IMR-90 (cell line): ENCODE measurements at regions not wholly inside any gene's neighbourhood (a gene's known extent, or its start where the extent isn't known, plus 50 kb on each side); places are given as distances from the start of the nearest gene placed in this dataset.

Experiments
- ATAC-seq: fragments of 200-7000 bp; cut with Tn5 transposase; 2 replicates; pipeline ENCODE4 v1.9.1; 2020; ENCODE audit warnings: low read depth, mild to moderate bottlenecking, moderate library complexity
- BruUV-seq: library from RNA; stranded (reverse); fragments of 400-500 nt; replicated peaks from 2 replicates; lab custom pipeline; 2021; lab: Mats Ljungman, UMichigan
- CTCF ChIA-PET: fragments of 300-600 bp; formaldehyde crosslinking; extraction: SDS; loops from one replicate; lab custom pipeline; 2021; ENCODE audit warnings: antibody characterized with exemption; lab: Yijun Ruan, JAX
- POLR2A ChIA-PET: fragments of 300-600 bp; sonication (Branson Sonifier 250); formaldehyde crosslinking; loops from one replicate; lab custom pipeline; 2022; ENCODE audit warnings: antibody characterized with exemption; ENCODE audit not compliant: unreplicated experiment; lab: Charles Lee
- DNase-seq: peaks from one replicate; pipeline ENCODE4 v3.0.0; 2013
- H2AFZ ChIP-seq: replicated peaks from 2 replicates; pipeline ENCODE3; 2013; ENCODE audit warnings: low read length, mild to moderate bottlenecking; ENCODE audit not compliant: poor library complexity
- H2AK5ac ChIP-seq: 2 replicates; pipeline ENCODE4 v1.6.1; 2013; ENCODE audit warnings: low read depth, low read length, inconsistent platforms
- H2AK9ac ChIP-seq: replicated peaks from 2 replicates; pipeline ENCODE3; 2013; ENCODE audit warnings: mild to moderate bottlenecking, low read depth, low read length, moderate library complexity; ENCODE audit not compliant: poor library complexity
- H2BK120ac ChIP-seq: 2 replicates; pipeline ENCODE4 v1.6.1; 2013; ENCODE audit warnings: low read depth, low read length, inconsistent platforms
- H2BK15ac ChIP-seq: 3 replicates; pipeline ENCODE4 v1.6.1; 2013; ENCODE audit warnings: low read depth, low read length, inconsistent platforms
- H2BK20ac ChIP-seq: 2 replicates; pipeline ENCODE4 v1.6.1; 2013; ENCODE audit warnings: low read depth, mild to moderate bottlenecking, inconsistent platforms, low read length, moderate library complexity
- H2BK5ac ChIP-seq: 2 replicates; pipeline ENCODE4 v1.6.1; 2013; ENCODE audit warnings: mild to moderate bottlenecking, low read depth, low read length, inconsistent platforms; ENCODE audit not compliant: poor library complexity, severe bottlenecking
- H3K14ac ChIP-seq: replicated peaks from 2 replicates; pipeline ENCODE4 v1.6.1; 2013; ENCODE audit warnings: low read depth, low read length, inconsistent platforms
- H3K18ac ChIP-seq: 2 replicates; pipeline ENCODE4 v1.6.1; 2013; ENCODE audit warnings: low read depth, low read length, control low read depth
- H3K23ac ChIP-seq: 2 replicates; pipeline ENCODE4 v1.6.1; 2013; ENCODE audit warnings: low read depth, low read length, inconsistent platforms
- H3K27ac ChIP-seq: 2 replicates; pipeline ENCODE4 v1.5.1; 2013; ENCODE audit warnings: mild to moderate bottlenecking, control low read depth, low read length; ENCODE audit not compliant: insufficient read depth
- H3K27me3 ChIP-seq: 2 replicates; pipeline ENCODE4 v1.6.1; 2013; ENCODE audit warnings: low read length; ENCODE audit not compliant: control insufficient read depth, insufficient read depth
- H3K36me3 ChIP-seq: 2 replicates; pipeline ENCODE4 v1.6.1; 2013; ENCODE audit warnings: low read length, mixed read lengths; ENCODE audit not compliant: control insufficient read depth, insufficient read depth
- H3K4ac ChIP-seq: 2 replicates; pipeline ENCODE4 v1.6.1; 2013; ENCODE audit warnings: low read depth, low read length, inconsistent platforms
- H3K4me1 ChIP-seq: 2 replicates; pipeline ENCODE4 v1.6.1; 2013; ENCODE audit warnings: low read length, mixed read lengths; ENCODE audit not compliant: control insufficient read depth, insufficient read depth
- H3K4me2 ChIP-seq: 2 replicates; pipeline ENCODE4 v1.6.1; 2013; ENCODE audit warnings: low read depth, mild to moderate bottlenecking, control low read depth, low read length, moderate library complexity
- H3K4me3 ChIP-seq: 2 replicates; pipeline ENCODE4 v1.5.1; 2013; ENCODE audit warnings: low read depth, mild to moderate bottlenecking, control low read depth, low read length, moderate library complexity; ENCODE audit not compliant: insufficient read depth
- H3K56ac ChIP-seq: 2 replicates; pipeline ENCODE4 v1.6.1; 2013; ENCODE audit warnings: low read length, inconsistent platforms; ENCODE audit not compliant: insufficient read depth; ENCODE audit errors: extremely low read depth
- H3K79me1 ChIP-seq, 2 experiments: 2 replicates each; pipeline ENCODE4 v1.6.1; 2013; ENCODE audit warnings: low read length in 2 of 2, inconsistent platforms in 1 of 2, low read depth in 1 of 2
- H3K9ac ChIP-seq: 2 replicates; pipeline ENCODE4 v1.6.1; 2013; ENCODE audit warnings: low read depth, low read length, control low read depth
- H3K9me1 ChIP-seq: 2 replicates; pipeline ENCODE4 v1.6.1; 2013; ENCODE audit warnings: low read length, inconsistent platforms; ENCODE audit not compliant: insufficient read depth
- H3K9me3 ChIP-seq: 2 replicates; pipeline ENCODE4 v1.6.1; 2013; ENCODE audit warnings: low read length; ENCODE audit not compliant: control insufficient read depth, insufficient read depth
- H4K20me1 ChIP-seq: 2 replicates; pipeline ENCODE4 v1.6.1; 2013; ENCODE audit warnings: low read length, inconsistent platforms; ENCODE audit not compliant: insufficient read depth
- H4K5ac ChIP-seq: 2 replicates; pipeline ENCODE4 v1.6.1; 2013; ENCODE audit warnings: mild to moderate bottlenecking, low read depth, low read length, control low read depth
- H4K8ac ChIP-seq, 2 experiments: 2 replicates each; pipeline ENCODE4 v1.6.1; 2013; ENCODE audit warnings: low read depth in 2 of 2, low read length in 2 of 2, control low read depth in 1 of 2, inconsistent platforms in 1 of 2
- H4K91ac ChIP-seq: 2 replicates; pipeline ENCODE4 v1.6.1; 2013; ENCODE audit warnings: low read depth, low read length, inconsistent platforms; ENCODE audit not compliant: insufficient read depth
- CHD1 ChIP-seq: IDR thresholded peaks from 2 replicates; pipeline ENCODE4 v1.6.1; 2012; ENCODE audit warnings: low read depth, low read length, improper control_type of control experiment
- NFE2L2 ChIP-seq: fragments of 150-350 bp; IDR thresholded peaks from 2 replicates; pipeline ENCODE4 v1.6.1; 2016; ENCODE audit warnings: low read depth, mild to moderate bottlenecking, low read length
- SMC3 ChIP-seq: fragments of 150-350 bp; IDR thresholded peaks from 2 replicates; pipeline ENCODE4 v1.6.1; 2016; ENCODE audit warnings: low read depth, mild to moderate bottlenecking, antibody characterized with exemption, low read length, moderate library complexity
- WGBS, 2 experiments: methylation state at CpG; one replicate each; pipeline versions ENCODE4 v1.1.5 to v1.1.7; 2013; ENCODE audit warnings: missing lambda C conversion rate in 2 of 2; ENCODE audit not compliant: insufficient read length in 1 of 2; ENCODE audit errors: extremely low coverage in 2 of 2; 5-methylcytosine and 5-hydroxymethylcytosine counted together
- dilution Hi-C: fragments of 300-500 bp; cut with HindIII; formaldehyde crosslinking; loops from one replicate; pipeline ENCODE4 v1.14.3; 2018; ENCODE audit warnings: low sequenced_read_pairs; ENCODE audit not compliant: unreplicated experiment
- in situ Hi-C: fragments of 300-500 bp; cut with MboI; formaldehyde crosslinking; loops from 3 replicates; pipeline ENCODE4 v1.14.3; 2019; ENCODE audit warnings: low sequenced_read_pairs, inconsistent platforms, mixed read lengths
- intact Hi-C: fragments of 100-400 bp; cut with micrococcal nuclease; formaldehyde crosslinking; loops from 2 replicates; pipeline ENCODE4 v1.10.0; 2022

DNA sequence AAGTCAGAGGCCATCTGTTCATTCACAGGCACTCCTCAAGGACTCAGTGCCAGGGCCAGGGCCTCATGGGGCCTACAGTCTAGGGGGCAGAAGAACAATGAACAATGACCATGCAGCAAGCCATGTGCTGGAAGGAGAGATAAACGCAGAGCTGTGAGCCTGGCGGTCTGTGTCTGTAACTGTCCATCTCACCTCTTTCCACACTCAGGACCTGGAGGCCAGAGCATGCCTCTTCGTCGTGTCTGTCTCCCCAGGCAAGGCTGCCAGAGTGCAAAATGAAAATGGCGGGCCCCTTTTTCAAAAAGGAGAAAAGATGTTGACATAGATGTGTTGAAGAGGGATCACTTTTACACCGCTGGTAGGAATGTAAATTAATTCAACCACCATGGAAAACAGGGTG lies 78.5 kb downstream of the MSX1 start:
- Histone ChIP-seq H4K20me1 (no peaks in the 10 kb centered on the region), H2BK20ac (no peak overlapping the region), H2AK5ac (no peak overlapping the region), H3K23ac (no peak overlapping the region), H3K56ac (no peak overlapping the region), H2BK5ac (no peak overlapping the region), H2AK9ac (no peak overlapping the region), H4K91ac (no peak overlapping the region), H3K9me3 (no peaks in the 10 kb centered on the region; the same call in 1 of the 2 replicates), H2BK15ac (no peak overlapping the region), H4K5ac (no peak overlapping the region), H3K4me3 (no peak overlapping the region), H2AFZ (no peak overlapping the region), H3K36me3 (no peaks in the 10 kb centered on the region), H3K18ac (no peak overlapping the region), H3K14ac (no peak overlapping the region), H3K4me1 (no peaks in the 10 kb centered on the region), H4K8ac (no peak overlapping the region), H3K79me1 (no peaks in the 10 kb centered on the region), H3K4me2 (no peak overlapping the region), H3K4ac (no peak overlapping the region), H3K27ac (no peak overlapping the region), H2BK120ac (no peak overlapping the region), H3K27me3 (peaks cover 4% of the 10 kb centered on the region), H3K9ac (no peak overlapping the region), H3K9me1 (no peaks in the 10 kb centered on the region)
- dilution Hi-C loops: no loop called here
- BruUV-seq: no TSS peak
- no peak for TF ChIP-seq SMC3
- no peak for TF ChIP-seq CHD1
- TF ChIP-seq NFE2L2: no peak
- intact Hi-C loops: no loop called here
- DNase-seq (no peak), ATAC-seq (no peak)
- CTCF ChIA-PET: no interaction called here
- POLR2A ChIA-PET: no interaction called here
- in situ Hi-C loops: no loop called here
- WGBS, 2 experiments: no CpG with 5 or more reads among the region's 6 CpGs
